HG02970 (cell line): ENCODE measurements at regions not wholly inside any gene's neighbourhood (a gene's known extent, or its start where the extent isn't known, plus 50 kb on each side); places are given as distances from the start of the nearest gene placed in this dataset.

Source experiments
- ATAC-seq: cut with Tn5 transposase; IDR thresholded peaks from one replicate; pipeline ENCODE4 v1.9.1; 2021; ENCODE audit warnings: mild to moderate bottlenecking, moderate library complexity, moderate number of reproducible peaks; ENCODE audit not compliant: unreplicated experiment, low FRiP score

GRCh38 chr9:18018661-18019060, 439.8 kb downstream of the SH3GL2 start:
- ATAC-seq = no peak

- ATAC-seq = no peak
Observed at GRCh38 chr9:18020121-18020745, 441.4 kb downstream of the SH3GL2 start.

- ATAC-seq = no peak
Observed at GRCh38 chr9:18022642-18023041, 443.8 kb downstream of the SH3GL2 start.

- no peak for ATAC-seq
Observed at GRCh38 chr9:18023332-18023731, 444.5 kb downstream of the SH3GL2 start.

- ATAC-seq = no peak
Observed at GRCh38 chr9:18032636-18033035, 441.3 kb upstream of the ADAMTSL1 start.

- ATAC-seq = no peak
Observed at GRCh38 chr9:18036422-18037187, 437.3 kb upstream of the ADAMTSL1 start.

- ATAC-seq = no peak
Observed at GRCh38 chr9:18037981-18038380, 436.0 kb upstream of the ADAMTSL1 start.

GRCh38 chr9:18040327-18040726, 433.6 kb upstream of the ADAMTSL1 start:
- ATAC-seq = no peak

GRCh38 chr9:18043978-18044377, 430.0 kb upstream of the ADAMTSL1 start:
- ATAC-seq = no peak

- ATAC-seq = no peak
Observed at GRCh38 chr9:18045326-18045725, 428.6 kb upstream of the ADAMTSL1 start.

- ATAC-seq = no peak
Observed at GRCh38 chr9:18046068-18046467, 427.9 kb upstream of the ADAMTSL1 start.

- no peak for ATAC-seq
Observed at GRCh38 chr9:18051638-18052037, 422.3 kb upstream of the ADAMTSL1 start.

GRCh38 chr9:18052060-18052459, 421.9 kb upstream of the ADAMTSL1 start:
- no peak for ATAC-seq

- no peak for ATAC-seq
Observed at GRCh38 chr9:18056269-18056992, 417.5 kb upstream of the ADAMTSL1 start.

- ATAC-seq = peak; percentile 88
Observed at GRCh38 chr9:18056993-18057369, 417.0 kb upstream of the ADAMTSL1 start.

GRCh38 chr9:18058564-18059442, 415.1 kb upstream of the ADAMTSL1 start:
- no peak for ATAC-seq

GRCh38 chr9:18059447-18059846, 414.5 kb upstream of the ADAMTSL1 start:
- no peak for ATAC-seq

- no peak for ATAC-seq
Observed at GRCh38 chr9:18060269-18060934, 413.6 kb upstream of the ADAMTSL1 start.

GRCh38 chr9:18061332-18061731, 412.6 kb upstream of the ADAMTSL1 start:
- no peak for ATAC-seq

GRCh38 chr9:18061856-18062255, 412.1 kb upstream of the ADAMTSL1 start:
- ATAC-seq = no peak
